ENCODE measurements at regions not wholly inside any gene's neighbourhood (a gene's known extent, or its start where the extent isn't known, plus 50 kb on each side); places are given as distances from the start of the nearest gene placed in this dataset.

DNA sequence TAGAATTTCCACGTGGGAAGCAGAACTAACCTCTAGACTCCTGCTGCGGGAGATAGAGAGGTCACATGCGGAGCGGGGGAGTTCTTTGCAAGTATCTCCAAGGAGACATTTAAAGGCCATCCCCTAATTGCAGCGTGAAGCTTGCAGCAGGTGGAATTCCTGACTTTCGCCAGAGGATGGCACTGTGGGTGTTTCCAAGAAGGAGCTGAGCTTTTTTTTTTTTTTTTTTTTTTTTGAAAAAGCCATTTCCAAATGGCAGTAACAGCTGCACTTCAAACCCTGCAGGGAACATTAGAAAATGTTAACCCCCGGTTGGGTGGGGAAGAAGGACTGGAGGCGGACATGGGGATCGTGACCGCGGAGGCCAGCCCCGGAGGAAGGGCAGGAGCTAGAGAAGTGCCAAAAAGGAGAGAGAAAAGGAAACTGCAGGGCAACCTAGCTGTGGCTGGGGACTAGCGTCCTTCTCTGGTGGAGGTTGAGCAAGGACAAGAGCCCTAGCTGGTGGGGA is 487.7 kb downstream of the TYW1 start:
- H3K9me3 Mint-ChIP-seq = no peaks in the 10 kb centered on the region
- no peak overlapping the region for H3K4me3 Mint-ChIP-seq
- H3K27me3 Mint-ChIP-seq (ENCODE audit: low read depth in 2 of 2) = peaks cover 0 to 7% of the 10 kb centered on the region in 2 donors
- TF ChIP-seq, protein P1, sequence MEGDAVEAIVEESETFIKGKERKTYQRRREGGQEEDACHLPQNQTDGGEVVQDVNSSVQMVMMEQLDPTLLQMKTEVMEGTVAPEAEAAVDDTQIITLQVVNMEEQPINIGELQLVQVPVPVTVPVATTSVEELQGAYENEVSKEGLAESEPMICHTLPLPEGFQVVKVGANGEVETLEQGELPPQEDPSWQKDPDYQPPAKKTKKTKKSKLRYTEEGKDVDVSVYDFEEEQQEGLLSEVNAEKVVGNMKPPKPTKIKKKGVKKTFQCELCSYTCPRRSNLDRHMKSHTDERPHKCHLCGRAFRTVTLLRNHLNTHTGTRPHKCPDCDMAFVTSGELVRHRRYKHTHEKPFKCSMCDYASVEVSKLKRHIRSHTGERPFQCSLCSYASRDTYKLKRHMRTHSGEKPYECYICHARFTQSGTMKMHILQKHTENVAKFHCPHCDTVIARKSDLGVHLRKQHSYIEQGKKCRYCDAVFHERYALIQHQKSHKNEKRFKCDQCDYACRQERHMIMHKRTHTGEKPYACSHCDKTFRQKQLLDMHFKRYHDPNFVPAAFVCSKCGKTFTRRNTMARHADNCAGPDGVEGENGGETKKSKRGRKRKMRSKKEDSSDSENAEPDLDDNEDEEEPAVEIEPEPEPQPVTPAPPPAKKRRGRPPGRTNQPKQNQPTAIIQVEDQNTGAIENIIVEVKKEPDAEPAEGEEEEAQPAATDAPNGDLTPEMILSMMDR (IDR thresholded peaks at IDR 0.05) = no peak
- no peak overlapping the region for H3K4me3 ChIP-seq (ENCODE audit: low read length)
- H3K27me3 ChIP-seq (ENCODE audit: control insufficient read depth, insufficient read depth, low read length) = no peaks in the 10 kb centered on the region
- H3K27ac Mint-ChIP-seq = no peak overlapping the region
- no peaks in the 10 kb centered on the region for H3K9me3 ChIP-seq (ENCODE audit: control insufficient read depth, insufficient read depth, low read length)
- no peak for ATAC-seq
- DNase-seq = peak in 1 of 2 donors; percentile 24
- H3K4me1 Mint-ChIP-seq = peaks cover 0 to 5% of the 10 kb centered on the region in 2 donors
- H3K27ac ChIP-seq (ENCODE audit: low read length) = no peak overlapping the region
- no peaks in the 10 kb centered on the region for H3K36me3 Mint-ChIP-seq
- no peaks in the 10 kb centered on the region for H3K36me3 ChIP-seq (ENCODE audit: control insufficient read depth, insufficient read depth, low read length)
- whole genome bisulfite sequencing (ENCODE audit: insufficient coverage) = 3% methylated on average over 13 of the region's 13 CpGs
- intact Hi-C loops (cut with micrococcal nuclease) = no loop called here
- H3K4me1 ChIP-seq (ENCODE audit: control insufficient read depth, insufficient read depth, low read length) = no peaks in the 10 kb centered on the region

DNA sequence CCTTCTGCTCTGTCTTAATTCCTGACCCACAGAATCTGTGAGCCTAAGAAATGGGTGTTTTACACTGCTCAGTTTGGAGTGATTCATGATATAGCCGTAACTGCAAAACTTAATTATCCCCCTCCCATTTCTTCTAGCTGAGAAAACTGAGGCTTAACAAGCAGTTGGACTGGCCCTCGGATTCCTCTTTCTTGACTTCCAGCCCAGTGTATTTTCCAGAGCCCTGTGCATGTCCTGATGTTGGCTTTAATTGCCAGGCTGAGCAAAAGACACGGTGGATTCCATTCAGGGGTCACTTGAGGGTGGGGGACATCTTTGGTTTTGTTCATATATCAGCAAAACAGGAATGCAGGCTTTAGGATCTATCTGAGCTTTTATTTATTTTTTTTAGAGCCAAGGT is 489.8 kb downstream of the TYW1 start:
- DNase-seq (no peak), ATAC-seq (no peak)
- no peak overlapping the region for H3K27ac ChIP-seq (ENCODE audit: low read length)
- Mint-ChIP-seq H3K27me3 (ENCODE audit: low read depth in 2 of 2) (peaks cover 0 to 7% of the 10 kb centered on the region in 2 donors), H3K4me1 (peaks cover 0 to 5% of the 10 kb centered on the region in 2 donors), H3K36me3 (no peaks in the 10 kb centered on the region), H3K9me3 (no peaks in the 10 kb centered on the region), H3K4me3 (no peak overlapping the region), H3K27ac (no peak overlapping the region)
- no peaks in the 10 kb centered on the region for H3K36me3 ChIP-seq (ENCODE audit: control insufficient read depth, insufficient read depth, low read length)
- intact Hi-C loops (cut with micrococcal nuclease) = no loop called here
- H3K9me3 ChIP-seq (ENCODE audit: control insufficient read depth, insufficient read depth, low read length) = no peaks in the 10 kb centered on the region
- 74% methylated on average over 3 of the region's 3 CpGs for WGBS (ENCODE audit: insufficient coverage)
- H3K4me1 ChIP-seq (ENCODE audit: control insufficient read depth, insufficient read depth, low read length) = no peaks in the 10 kb centered on the region
- TF ChIP-seq, protein P1 (IDR thresholded peaks at IDR 0.05) = no peak
- no peaks in the 10 kb centered on the region for H3K27me3 ChIP-seq (ENCODE audit: control insufficient read depth, insufficient read depth, low read length)
- no peak overlapping the region for H3K4me3 ChIP-seq (ENCODE audit: low read length)

DNA sequence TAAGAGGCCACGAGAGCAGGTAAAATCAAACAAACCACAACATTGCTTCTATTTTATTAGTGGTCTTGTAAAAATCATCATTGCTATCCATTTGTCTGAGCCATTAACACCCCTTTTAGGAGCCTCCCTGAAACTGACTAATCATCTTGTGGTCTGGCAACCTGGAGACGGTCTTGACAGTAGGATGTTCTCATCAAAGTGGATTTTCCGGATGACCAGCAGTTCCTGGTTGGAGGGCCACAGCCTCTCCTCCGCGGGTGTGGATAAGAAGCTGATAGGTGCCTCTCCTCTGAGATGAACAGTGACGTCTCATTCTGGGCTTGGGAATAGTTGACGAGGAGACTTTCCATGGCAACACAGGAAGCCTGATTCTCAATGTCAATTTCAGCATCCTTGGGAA is 490.7 kb downstream of the TYW1 start:
- H3K4me3 Mint-ChIP-seq = no peak overlapping the region
- TF ChIP-seq, protein P1 (IDR thresholded peaks at IDR 0.05) = no peak
- no peak for ATAC-seq
- no peaks in the 10 kb centered on the region for H3K36me3 Mint-ChIP-seq
- Histone ChIP-seq H3K27ac (ENCODE audit: low read length) (no peak overlapping the region), H3K27me3 (ENCODE audit: control insufficient read depth, insufficient read depth, low read length) (no peaks in the 10 kb centered on the region), H3K4me3 (ENCODE audit: low read length) (no peak overlapping the region), H3K36me3 (ENCODE audit: control insufficient read depth, insufficient read depth, low read length) (no peaks in the 10 kb centered on the region), H3K4me1 (ENCODE audit: control insufficient read depth, insufficient read depth, low read length) (no peaks in the 10 kb centered on the region), H3K9me3 (ENCODE audit: control insufficient read depth, insufficient read depth, low read length) (no peaks in the 10 kb centered on the region)
- H3K9me3 Mint-ChIP-seq = no peaks in the 10 kb centered on the region
- peaks cover 0 to 5% of the 10 kb centered on the region in 2 donors for H3K4me1 Mint-ChIP-seq
- 73% methylated on average over 6 of the region's 7 CpGs for WGBS (ENCODE audit: insufficient coverage)
- intact Hi-C loops (cut with micrococcal nuclease) = no loop called here
- DNase-seq = no peak
- no peak overlapping the region for H3K27ac Mint-ChIP-seq
- H3K27me3 Mint-ChIP-seq (ENCODE audit: low read depth in 2 of 2) = peaks cover 0 to 7% of the 10 kb centered on the region in 2 donors

DNA sequence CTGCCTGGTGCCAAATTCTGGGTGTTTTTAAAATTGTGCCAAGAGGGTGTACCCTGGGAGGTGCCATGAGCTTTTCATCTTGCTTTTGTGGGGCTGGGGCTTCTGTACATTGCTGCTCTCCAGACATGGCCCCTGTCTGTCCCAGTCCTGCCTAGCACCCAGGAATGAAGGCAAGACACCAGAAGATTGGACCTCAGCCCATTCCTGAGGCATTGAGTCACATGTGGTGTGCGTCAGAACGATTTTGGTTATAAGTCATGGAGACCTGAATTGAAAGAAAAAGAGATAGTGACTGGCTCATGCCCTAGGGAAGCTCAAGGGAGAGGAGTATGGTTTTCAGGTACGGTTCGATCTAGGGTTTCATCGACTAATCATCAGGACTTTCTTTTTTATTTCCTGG is 493.2 kb downstream of the TYW1 start:
- no peak overlapping the region for H3K27ac ChIP-seq (ENCODE audit: low read length)
- no peaks in the 10 kb centered on the region for H3K27me3 ChIP-seq (ENCODE audit: control insufficient read depth, insufficient read depth, low read length)
- ATAC-seq = no peak
- H3K36me3 ChIP-seq (ENCODE audit: control insufficient read depth, insufficient read depth, low read length) = no peaks in the 10 kb centered on the region
- no peaks in the 10 kb centered on the region for H3K9me3 ChIP-seq (ENCODE audit: control insufficient read depth, insufficient read depth, low read length)
- Mint-ChIP-seq H3K27ac (no peak overlapping the region), H3K4me3 (no peak overlapping the region), H3K36me3 (no peaks in the 10 kb centered on the region), H3K9me3 (peaks cover 3 to 4% of the 10 kb centered on the region in 2 donors), H3K4me1 (no peaks in the 10 kb centered on the region), H3K27me3 (ENCODE audit: low read depth in 2 of 2) (peaks cover 0 to 5% of the 10 kb centered on the region in 2 donors)
- no peaks in the 10 kb centered on the region for H3K4me1 ChIP-seq (ENCODE audit: control insufficient read depth, insufficient read depth, low read length)
- DNase-seq = no peak
- intact Hi-C loops (cut with micrococcal nuclease) = no loop called here
- no peak overlapping the region for H3K4me3 ChIP-seq (ENCODE audit: low read length)
- TF ChIP-seq, protein P1 (IDR thresholded peaks at IDR 0.05) = no peak
- WGBS (ENCODE audit: insufficient coverage) = 94% methylated on average over 5 of the region's 5 CpGs

All from natural killer cell (primary cell).